ENCODE measurements at regions not wholly inside any gene's neighbourhood (a gene's known extent, or its start where the extent isn't known, plus 50 kb on each side); places are given as distances from the start of the nearest gene placed in this dataset.

- intact Hi-C loops (cut with micrococcal nuclease): no loop called here
Measured at GRCh38 chr14:76974365-76974764, 54.1 kb downstream of the IRF2BPL start.

DNA sequence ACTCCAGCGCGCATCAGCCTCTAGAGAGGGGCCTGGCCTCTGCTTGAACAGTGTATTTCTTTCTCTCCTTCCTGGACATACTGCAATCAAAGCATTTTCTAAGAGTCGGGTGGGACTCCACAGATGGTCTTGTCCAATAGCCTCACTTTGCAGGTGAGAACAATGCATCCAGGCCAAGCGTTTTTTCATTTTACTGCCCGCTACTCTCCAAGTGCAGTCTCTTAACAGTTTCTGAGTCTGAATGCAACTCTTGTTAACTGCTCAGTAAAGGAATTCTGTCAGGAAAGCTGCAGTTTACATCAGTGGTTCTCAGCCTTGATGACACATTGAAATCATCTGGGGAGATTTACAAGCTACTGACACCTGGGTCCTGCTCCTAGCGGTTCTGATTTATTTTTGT is 57.0 kb downstream of the IRF2BPL start:
- intact Hi-C loops (cut with micrococcal nuclease): no loop called here

DNA sequence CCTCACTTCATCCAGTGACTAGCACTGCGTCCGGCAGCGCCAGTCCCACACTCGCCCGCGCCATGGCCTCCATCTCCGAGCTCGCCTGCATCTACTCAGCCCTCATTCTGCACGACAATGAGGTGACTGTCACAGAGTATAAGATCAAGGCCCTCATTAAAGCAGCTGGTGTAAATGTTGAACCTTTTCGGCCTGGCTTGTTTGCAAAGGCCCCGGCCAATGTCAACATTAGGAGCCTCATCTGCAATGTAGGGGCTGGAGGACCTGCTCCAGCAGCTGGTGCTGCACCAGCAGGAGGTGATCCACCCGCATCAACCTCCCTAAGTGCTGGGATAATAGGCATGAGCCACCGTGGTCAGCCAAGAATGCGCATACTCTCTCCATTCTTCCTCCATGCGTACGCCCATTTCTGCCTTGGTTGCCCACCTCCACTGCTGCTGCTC is 59.9 kb downstream of the IRF2BPL start:
- intact Hi-C loops (cut with micrococcal nuclease): no loop called here

DNA sequence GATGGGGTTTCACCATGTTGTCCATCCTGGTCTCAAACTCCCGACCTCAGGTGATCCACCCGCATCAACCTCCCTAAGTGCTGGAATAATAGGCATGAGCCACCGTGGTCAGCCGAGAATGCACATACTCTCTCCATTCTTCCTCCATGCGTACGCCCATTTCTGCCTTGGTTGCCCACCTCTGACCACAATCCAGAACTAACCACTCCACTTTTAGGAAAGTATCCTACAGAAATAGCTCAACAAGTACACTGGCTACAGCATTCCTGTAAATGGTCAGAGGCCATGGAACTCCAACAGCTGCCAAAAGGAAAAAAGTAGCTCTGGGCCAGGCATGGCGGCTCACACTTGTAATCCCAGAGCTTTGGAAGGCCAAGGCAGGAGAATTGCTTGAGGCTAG is 60.7 kb downstream of the IRF2BPL start:
- intact Hi-C loops (cut with micrococcal nuclease): no loop called here

DNA sequence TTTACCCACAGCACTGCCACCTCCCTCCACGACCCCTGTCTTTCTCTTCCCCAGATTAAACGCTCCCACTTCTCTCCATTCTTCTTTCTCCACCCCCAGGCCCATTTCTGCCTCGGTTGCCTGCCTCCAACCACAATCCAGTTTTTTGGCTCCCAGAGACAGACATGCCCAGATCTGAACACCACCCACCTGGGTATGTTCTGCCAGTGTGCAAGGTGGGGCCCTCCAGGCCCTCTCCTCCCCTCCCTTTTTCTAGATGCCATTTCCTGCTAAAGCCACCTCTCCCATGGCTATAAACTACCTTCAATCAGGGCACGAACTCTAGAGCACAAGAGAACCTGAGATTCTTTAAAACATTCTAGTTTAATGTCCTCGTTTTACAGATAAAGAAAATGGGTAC is 63.3 kb downstream of the IRF2BPL start:
- intact Hi-C loops (cut with micrococcal nuclease): no loop called here

GRCh38 chr14:76964695-76965094 is 63.8 kb downstream of the IRF2BPL start:
- intact Hi-C loops (cut with micrococcal nuclease): loop anchor here (5.0 kb wide), 1 partner anchor 152 kb away; the partner anchor contains the start of gene ANGEL1

- intact Hi-C loops (cut with micrococcal nuclease): loop anchor here (5.0 kb wide), 1 partner anchor 151 kb away; the partner anchor contains the start of gene ANGEL1
Measured at GRCh38 chr14:76963372-76963771, 65.1 kb downstream of the IRF2BPL start.

DNA sequence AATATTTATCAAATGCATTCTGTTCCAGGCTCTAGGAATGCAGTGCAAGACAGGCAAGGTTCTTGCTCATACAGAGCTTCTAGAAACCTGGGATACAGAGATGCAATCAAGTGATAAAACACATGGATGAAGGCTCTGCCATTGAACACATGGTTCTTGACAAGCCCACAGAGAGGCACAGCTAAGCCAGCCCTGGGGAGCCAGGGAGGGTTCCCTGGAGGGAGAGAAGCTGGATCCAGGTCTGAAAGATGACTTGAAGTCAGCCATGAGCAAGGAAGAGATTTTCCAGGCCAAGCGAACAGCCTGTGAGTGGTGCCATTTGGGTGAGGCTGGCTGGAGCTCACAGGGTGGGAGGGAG is 66.2 kb downstream of the IRF2BPL start:
- intact Hi-C loops (cut with micrococcal nuclease): loop anchor here (1.0 to 5.0 kb wide), 7 partner anchors 16 to 150 kb away; partner anchors contain the start of genes ANGEL1 and IRF2BPL

DNA sequence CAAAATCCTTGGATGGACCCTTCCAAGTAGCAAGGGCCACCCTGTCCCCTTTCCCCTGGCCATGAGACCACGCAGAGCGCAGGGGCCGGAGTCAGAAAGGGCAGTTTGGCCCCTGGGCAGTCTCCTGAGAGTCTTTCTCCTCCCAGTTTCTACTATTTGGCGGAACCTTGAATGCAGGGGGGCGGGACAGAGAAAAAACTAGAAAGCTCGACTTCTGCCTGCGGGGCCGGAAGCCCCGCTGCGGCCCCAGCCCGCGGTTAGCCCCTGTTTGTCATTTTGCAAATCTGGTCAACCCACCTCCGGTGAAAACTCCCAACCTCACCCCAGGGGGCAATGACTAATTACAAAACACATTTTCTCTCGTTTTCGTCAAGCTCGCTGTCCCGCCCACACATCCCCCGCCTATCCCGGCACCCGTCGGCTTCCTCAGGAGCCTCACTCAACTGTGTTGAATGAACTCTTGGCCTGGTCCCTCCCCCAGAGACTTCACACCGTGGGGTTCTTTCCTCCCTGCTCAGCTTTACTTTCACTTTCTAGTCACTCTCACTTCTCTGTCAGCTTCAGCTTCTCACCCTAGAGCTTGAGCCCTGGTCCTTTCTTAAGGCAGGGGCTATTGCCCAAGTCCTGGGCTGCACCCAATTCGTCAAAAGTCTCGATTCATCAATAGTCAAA is 66.7 kb downstream of the IRF2BPL start:
- intact Hi-C loops (cut with micrococcal nuclease): loop anchor here (1.0 to 5.0 kb wide), 9 partner anchors 17 to 149 kb away; partner anchors contain the start of genes ANGEL1, CIPC and IRF2BPL

DNA sequence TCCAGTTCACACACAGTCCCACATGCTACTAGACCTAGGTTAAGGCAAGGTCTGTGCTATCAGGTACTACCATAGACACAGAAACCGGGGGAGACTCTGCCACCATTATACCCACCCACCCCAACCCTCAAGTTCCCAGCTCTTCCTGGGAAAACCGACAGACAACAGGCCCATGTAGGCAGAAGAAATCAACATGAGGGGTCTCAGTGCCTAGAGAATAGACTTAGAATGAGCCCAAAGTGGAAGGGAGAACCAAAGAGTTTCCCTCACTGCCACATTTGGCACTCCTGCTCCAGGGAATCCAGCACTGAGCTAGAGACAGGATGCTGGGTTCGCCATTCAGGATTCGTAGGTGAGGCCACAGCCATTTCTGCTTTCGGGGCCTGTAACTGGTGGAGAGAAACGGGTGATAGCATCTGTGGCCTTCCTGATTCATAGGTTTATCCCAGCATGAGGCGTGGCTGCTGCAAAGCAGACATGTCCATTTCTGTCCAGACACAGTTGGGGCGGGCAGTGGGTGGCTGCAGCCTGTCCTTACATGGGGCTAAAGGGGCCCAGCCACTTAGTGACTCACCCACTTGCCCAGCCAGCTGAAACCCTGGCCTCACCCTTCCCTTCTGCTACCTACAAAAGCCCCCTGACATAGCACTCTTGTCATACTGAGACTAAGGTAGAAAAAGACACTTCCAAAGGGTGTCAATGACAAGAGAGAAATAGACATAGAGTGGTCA is 69.4 kb downstream of the IRF2BPL start:
- intact Hi-C loops (cut with micrococcal nuclease): loop anchor here (5.0 kb wide), 1 partner anchor 498 kb away; the partner anchor contains the start of genes AHSA1 and VIPAS39

GRCh38 chr14:76958020-76958979 is 70.2 kb downstream of the IRF2BPL start:
- intact Hi-C loops (cut with micrococcal nuclease): loop anchor here (5.0 kb wide), 1 partner anchor 499 kb away; the partner anchor contains the start of genes AHSA1 and VIPAS39

DNA sequence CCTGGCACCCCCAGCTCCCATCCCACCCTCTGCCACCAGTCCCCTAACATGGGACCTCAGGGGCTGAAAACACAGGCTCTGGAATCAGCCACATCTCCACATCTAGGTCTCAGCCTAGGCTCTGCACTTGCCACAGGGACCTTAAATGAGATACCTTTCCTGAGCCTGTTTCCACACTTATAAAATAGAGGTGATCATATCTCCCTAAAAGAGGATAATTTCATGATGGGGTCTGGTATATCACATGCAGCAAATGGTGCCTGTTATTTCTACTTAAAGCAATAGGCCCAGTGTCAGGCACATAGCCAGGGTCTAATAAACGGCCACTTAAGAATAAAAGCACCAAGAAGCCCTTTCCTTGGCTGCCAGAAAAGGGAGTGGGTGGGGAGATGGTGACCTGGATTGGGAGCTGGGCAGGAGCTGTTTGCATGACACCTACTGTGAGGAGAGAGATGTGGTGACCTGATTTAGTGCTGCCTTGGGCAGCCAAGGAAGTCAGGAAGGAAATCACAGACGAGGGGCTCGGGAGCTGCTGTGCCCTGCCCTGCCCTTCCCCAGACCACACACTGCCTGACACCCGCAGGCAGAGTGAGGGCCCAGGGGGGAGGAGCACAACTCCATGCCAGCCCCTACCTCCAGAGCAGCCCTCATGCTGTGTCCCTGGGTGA is 71.2 kb downstream of the IRF2BPL start:
- intact Hi-C loops (cut with micrococcal nuclease): loop anchor here (2.0 to 5.0 kb wide), 2 partner anchors 363 to 500 kb away; partner anchors contain the start of genes AHSA1, GSTZ1, POMT2 and VIPAS39

- intact Hi-C loops (cut with micrococcal nuclease): loop anchor here (1.0 to 5.0 kb wide), 8 partner anchors 9 to 501 kb away; partner anchors contain the start of genes AHSA1, CIPC, GSTZ1 and IRF2BPL
Measured at GRCh38 chr14:76956316-76957090, 72.0 kb downstream of the IRF2BPL start.

DNA sequence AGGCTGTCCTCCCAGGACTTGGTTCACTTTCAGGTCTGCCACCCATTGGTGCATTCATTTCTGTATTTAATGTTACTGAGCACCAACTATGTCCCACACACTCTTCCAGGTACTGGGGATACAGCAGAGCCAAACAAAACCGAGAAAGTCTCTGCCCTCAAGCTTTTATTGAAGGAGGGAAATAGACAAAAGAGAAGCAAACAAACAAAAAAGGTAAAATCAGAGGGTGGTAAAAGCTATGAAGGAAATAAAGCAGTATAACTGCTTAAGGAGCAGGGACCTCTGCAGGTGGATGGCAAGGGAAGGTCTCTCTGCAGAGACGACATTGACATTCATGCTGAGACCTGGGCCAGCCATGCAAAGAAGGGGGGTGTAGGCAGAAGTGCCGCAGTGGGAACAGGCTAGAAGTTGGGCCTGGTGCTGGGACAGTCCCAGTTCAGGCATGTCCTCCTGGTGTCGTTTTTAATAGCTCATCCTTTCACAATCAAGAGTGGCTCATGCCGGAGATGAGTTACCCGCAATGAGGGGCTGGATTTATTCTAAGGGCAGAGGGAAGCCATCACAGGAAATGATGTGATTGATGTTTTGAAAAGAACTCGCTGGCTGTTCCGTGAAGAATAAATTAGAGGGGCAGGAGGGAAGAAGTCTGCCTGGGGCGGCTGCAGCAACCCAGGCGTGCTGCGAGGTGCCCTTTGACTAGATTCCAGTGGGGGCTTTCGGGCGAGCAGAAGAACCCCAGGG is 72.8 kb downstream of the IRF2BPL start:
- intact Hi-C loops (cut with micrococcal nuclease): loop anchor here (1.0 to 5.0 kb wide), 8 partner anchors 8 to 502 kb away; partner anchors contain the start of genes AHSA1, CIPC, GSTZ1 and IRF2BPL

DNA sequence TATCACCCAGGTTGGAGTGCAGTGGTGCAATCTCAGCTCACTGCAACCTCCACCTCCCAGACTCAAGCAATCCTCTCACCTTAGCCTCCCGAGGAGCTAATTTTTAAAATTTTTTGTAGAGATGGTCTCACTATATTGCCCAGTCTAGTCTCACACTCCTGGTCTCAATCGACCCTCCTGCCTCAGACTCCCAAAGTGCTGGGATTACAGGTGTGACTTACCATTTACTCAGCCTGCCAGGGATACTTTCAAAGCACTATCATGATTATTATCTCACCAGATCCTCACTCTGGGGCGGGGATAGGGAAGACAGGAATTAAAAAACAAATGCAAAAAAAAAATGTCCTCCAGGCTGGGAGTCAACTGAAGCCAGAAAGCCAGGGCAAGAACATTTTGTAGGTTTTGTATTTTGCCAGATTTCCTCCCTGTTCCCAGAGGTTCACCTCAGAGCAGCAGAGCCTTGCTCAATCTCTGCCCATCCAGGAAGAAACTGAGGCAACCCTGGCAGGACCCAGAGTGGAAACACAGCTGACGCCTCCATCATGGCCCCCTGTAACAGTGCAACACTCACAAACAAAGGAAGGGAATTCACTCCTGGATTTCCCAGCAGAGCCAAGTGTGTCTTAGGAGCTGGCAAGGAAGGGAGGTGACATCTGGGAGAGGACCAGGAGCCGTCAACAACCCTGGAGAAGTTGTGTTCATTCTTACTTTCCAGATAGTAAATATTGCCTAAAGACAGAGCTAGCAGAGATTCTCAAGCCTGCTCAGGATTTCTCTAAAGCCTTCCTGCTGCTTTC is 73.9 kb downstream of the IRF2BPL start:
- intact Hi-C loops (cut with micrococcal nuclease): loop anchor here (5.0 kb wide), 1 partner anchor 503 kb away; the partner anchor contains the start of genes AHSA1 and VIPAS39

- intact Hi-C loops (cut with micrococcal nuclease): no loop called here
Measured at GRCh38 chr14:76953311-76953945, 75.1 kb downstream of the IRF2BPL start.

DNA sequence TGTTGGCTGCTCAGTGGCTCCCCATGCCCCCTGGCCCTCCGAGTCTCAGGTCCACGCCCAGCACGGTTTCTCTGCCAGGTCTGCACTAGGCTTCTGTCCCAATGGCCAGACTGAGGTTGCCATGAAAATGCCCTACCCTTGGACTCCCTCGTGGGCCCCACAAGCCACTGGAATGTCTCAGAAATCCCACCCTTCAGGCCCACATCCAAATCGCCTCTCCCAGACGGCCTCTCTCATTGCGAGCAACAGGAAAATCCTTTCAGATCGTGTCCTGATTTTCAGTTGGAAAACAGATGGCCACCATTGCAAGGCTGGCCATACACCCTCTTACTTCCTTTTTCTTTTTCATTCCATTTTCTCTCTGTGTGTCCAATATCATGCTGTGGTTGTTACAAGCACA is 77.3 kb downstream of the IRF2BPL start:
- intact Hi-C loops (cut with micrococcal nuclease): no loop called here

Measured in T-helper 2 cell treated with Interferon-gamma antibody and Interleukin-4, amounts not matched to agents 100 ng/mL and 5 ng/mL, for 36 hours (primary cell).